HG03432 (cell line): ENCODE measurements at regions not wholly inside any gene's neighbourhood (a gene's known extent, or its start where the extent isn't known, plus 50 kb on each side); places are given as distances from the start of the nearest gene placed in this dataset.
"Not testable (repeated sequence)": the region's sequence is repeated elsewhere in the genome, so short reads cannot be mapped to it uniquely, and the experiment has no call there.

Source experiments
- ATAC-seq: cut with Tn5 transposase; IDR thresholded peaks from one replicate; pipeline ENCODE4 v1.9.1; 2021; ENCODE audit warnings: mild to moderate bottlenecking, moderate library complexity; ENCODE audit not compliant: unreplicated experiment

DNA sequence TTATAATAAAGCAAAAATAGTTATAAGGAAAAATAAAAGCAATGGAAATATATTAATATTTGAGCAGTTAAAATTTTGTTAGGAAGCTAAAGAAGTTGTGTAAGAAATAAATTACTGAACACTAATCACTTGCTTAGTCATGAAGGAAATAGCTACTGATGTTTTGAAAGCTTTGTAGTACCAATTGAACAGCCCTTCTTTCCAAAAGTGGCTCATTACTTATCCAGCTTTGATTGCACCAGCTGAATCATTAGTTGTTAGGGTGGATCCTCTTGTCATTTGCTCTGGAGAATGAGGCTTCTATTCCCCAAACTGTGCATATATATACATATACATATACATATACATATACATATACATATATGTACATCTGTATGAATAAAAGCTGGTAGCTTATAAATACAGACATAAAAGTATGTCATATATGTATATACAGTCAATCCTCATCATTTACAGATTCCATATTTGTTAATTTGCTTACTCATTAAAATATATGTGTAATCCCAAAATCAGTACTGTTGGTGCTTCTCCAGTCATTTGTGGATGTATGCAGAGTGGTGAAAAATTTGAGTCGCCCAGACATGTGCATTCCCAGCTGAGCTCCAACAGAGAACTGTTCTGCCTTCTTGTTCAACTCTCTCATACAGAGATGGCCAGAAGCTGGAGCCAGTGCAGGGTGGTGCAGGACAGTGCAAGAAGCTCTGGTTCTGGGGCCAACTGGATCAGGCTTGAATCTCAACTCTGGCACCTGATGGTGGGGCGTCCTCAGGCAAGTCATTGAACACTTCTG is 214.1 kb downstream of the RPAP3 start:
- ATAC-seq = no peak

DNA sequence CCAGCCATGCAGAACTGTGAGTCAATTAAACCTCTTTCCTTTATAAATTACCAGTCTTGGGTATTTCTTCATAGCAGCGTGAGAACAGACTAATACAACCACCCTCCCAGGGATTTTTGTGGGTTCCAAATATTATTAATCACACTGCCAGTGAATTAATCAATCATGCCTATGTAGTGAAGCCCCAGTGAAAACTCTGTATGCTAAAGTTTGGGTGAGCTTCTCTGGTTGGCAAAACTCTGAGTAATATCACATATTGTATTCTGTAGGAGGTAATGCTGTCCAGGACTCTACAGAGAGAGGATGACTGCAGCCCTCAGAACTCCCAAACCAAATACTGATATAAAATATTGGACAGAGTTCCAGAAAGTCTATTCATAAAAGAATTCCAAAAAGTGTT is 216.9 kb downstream of the RPAP3 start:
- no peak for ATAC-seq

DNA sequence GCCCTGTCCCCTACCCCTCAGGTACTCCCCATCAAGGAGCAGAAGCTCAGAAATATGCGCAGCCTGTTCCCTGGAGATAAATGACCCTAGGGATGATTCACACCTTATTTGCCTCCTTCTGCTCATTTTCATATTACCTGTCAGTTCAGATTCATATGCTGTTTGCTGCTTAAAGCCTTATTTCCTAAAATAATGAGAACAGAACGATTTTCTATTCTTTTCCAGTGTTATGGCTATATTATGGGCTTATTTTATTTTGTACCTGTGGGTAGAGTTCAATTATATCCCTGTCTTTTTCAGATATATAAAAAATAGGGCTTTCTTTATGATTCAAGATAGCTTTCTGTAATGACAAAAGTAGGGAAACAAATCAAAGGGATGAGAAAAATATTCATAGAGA is 224.8 kb downstream of the RPAP3 start:
- ATAC-seq = no peak

DNA sequence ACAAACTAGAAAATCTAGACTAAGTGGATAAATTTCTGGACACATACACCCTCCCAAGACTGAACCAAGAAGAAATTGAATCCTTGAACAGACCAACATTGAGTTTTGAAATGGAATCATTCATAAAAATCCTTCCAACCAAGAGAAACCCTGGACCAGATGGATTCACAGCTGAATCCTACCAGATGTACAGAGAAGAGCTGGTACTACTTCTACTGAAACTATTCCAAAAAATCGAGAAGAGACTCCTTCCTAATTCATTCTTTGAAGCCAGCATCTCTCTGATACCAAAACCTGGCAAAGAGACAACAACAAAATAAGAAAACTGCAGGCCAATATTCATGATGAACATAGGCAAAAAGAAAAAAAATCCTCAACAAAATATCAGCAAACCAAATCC is 227.4 kb downstream of the RPAP3 start:
- no peak for ATAC-seq

DNA sequence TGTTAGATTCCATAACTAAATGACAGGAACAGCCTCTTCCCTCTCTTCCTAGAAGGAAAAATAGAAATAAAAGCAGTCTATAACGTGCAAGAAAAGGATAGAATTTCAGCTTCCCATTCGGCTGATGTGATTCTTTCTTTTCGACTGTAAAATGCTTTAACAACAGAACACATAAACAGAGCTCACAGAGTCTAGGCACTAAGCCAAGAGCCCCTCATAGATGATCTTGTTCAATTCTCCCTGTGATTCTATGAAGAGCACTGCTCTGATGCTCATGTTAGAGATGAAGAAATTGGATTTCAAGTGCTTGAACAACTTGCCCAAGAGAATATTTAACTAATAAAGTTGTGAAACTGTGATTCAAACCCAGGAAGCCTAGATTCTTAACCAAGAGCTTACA is 232.7 kb downstream of the RPAP3 start:
- no peak for ATAC-seq

DNA sequence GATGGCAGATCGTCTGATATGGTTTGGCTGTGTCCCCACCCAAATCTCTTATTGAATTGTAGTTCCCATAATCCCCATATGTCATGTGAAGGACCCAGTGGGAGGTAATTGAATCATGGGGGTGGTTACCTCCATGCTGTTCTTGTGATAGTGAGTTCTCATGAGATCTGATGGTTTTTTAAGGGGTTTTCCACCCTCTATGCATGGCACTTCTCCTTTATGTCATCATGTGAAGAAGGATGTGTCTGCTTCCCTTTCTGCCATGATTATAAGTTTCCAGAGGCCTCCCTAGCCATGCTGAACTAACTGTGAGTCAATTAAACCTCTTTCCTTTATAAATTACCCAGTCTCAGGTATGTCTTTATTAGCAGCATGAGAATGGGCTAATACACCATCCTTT is 235.5 kb downstream of the RPAP3 start:
- ATAC-seq = not testable (repeated sequence)

DNA sequence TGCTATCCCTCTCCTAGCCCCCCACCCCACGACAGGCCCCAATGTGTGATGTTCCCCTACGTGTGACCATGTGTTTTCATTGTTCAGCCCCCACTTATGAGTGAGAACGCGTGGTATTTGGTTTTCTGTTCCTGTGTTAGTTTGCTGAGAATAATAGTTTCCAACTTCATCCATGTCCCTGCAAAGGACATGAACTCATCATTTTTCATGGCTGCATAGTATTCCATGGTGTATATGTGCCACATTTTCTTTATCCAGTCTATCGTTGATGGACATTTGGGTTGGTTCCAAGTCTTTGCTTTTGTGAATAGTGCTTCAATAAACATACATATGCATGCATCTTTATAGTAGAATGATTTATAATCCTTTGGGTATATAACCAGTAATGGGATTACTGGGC is 241.9 kb downstream of the RPAP3 start:
- not testable (repeated sequence) for ATAC-seq

DNA sequence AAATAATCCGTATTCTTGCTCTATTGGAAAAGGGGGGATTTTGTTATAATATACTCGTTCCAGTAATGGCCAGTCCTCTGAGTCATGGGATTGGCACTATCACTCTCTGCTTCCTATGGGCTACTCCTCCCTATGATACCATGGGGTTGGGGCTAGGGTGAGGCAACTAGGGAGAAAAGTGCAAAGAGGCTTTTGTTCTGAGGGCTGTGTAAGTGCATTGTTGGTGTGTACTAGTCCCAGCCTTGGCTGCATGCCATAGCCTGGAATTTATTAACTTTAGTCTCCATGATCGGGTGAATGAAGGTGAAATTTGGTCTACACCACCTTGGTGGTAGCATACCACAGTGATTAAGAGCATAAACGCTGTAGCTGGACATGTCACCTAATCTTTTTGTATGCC is 247.6 kb downstream of the RPAP3 start:
- no peak for ATAC-seq

DNA sequence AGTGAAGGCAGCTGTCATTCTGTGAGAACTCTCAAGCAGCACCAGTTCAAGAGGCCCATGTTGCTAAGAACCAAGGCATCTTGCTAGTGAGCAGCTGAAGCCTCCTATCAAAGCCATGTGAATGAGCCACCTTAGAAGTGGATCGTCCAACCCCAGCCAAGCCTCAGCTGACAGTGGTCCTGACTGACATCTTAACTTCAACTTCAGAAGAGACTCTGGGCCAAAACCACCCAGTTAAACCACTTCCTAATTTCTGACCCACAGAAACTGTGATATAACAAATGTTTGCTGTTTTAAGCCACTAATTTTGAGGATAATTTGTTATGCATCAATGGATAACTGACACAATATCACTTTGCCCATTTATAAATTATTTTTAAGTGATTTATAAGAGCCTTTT is 256.0 kb downstream of the RPAP3 start:
- no peak for ATAC-seq

DNA sequence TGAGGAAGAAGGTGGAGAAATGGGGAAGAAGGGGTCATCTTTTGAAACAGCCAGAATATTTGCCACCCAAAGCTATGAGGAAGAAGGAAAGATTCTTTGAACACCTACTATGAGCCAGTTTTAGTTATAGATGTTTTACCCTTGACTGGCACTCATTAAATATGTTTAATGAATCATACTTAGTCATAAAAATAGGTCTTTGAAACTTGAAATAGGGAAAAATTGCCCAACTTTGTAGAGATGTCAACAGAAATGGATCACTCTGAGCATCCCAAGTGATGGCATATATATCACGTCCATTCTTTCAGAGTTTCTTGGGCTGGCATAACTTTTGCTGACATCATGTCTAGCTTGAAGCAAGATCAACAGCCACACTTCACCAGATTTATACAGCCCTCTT is 263.5 kb downstream of the RPAP3 start:
- no peak for ATAC-seq

DNA sequence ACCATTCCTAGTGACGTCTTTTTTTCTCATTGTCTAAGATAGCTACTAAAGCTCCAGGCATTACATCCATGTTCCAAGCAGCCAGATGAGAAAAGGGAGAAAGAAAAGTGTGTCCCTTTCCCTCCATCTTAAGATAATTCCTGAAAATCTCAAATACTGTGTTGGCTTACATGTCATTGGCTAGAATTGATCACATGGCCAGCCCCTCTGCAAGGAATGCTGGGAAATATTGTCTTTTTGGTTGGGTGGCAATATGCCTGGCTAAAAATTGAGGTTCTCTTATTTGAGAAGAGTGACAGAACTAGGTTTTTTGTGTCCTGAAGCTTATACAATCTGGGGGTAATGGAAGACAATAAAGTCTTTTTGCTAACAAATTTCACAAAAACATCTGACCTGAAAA is 264.3 kb downstream of the RPAP3 start:
- no peak for ATAC-seq

DNA sequence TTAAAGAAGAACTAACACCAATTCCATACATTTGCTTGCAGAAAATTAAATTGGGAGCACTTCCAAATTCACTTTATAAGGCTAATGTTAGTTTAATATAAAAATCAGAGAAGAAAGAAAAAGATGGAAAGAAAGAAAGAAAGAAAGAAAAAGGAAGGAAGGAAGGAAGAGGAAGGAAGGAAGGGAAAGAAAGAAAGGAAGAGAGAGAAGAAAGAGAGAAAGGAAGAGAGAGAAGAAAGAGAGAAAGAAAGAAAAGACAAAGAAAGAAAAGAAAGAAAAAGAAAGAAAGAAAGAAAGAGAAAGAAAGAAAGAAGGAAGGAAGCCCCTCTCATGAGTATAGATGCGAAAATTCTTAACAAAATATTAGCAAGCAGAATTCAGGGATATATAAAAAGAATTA is 267.7 kb downstream of the RPAP3 start:
- ATAC-seq = no peak

DNA sequence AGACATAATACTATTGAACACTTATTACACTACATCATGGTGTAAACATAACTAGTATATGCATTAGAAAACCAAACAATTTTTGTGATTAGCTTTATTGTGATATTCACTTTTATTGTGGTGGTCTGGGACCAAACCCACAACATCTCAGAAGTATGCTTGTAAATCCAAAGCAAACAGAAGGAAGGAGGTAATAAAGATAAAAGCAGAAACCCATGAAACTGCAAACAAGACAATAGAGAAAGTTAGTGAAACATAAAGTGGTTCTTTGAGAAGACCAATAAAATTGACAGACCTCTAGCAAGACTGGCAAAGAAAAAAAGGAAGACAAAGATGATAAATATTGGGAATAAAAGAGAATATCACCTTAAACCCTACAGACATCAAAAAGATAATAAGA is 268.3 kb downstream of the RPAP3 start:
- ATAC-seq = no peak

DNA sequence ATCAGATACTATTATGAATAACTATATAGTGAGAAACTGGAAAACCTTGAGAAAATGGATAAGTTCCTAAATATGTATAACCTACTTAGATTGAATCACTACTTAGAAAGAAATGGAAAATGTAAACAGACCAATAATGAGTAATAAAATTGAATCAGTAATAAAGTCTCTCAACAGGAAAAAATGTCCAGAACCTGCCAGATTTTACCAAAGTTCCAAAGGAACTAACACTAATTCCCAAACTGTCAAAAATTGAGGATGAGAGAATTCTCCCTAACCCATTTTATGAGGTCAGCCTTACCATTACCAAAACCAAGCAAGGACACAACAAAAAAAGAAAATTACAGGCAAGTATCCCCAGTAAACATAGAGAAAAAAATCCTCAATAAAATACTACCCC is 272.0 kb downstream of the RPAP3 start:
- no peak for ATAC-seq

DNA sequence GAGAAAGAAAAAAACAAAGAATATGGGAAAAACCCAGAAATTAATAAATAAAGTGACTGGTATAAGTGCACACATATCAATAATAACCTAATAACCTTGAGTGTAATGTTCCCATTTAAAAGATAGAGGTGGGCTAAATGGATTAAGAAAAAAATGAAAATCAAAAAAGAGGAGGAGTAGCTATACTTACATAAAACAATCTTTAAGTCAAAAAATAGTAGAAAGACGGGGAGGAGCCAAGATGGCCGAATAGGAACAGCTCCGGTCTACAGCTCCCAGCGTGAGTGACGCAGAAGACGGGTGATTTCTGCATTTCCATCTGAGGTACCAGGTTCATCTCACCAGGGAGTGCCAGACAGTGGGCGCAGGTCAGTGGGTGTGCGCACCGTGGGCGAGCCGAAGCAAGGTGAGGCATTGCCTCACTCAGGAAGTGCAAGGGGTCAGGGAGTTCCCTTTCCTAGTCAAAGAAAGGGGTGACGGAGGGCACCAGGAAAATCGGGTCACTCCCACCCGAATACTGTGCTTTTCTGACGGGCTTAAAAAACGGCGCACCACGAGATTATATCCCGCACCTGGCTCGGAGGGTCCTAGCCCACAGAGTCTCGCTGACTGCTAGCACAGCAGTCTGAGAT is 279.0 kb downstream of the RPAP3 start:
- not testable (repeated sequence) for ATAC-seq

DNA sequence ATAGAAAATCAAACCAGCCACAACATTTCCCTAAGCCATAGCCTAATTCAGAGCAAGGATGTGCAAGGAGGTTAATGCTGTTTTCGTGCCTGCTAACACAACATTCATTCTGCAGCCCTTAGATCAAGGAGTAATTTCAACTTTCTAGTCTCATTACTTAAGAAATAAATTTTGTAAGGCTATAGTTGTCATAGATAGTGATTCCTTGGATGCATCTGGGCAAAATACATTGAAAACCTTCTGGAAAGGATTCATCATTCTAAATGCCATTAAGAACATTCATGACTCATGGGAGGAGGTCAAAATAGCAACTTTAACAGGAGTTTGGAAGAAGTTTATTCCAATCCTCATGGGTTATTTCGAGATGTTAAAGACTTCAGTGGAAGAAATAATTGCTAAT is 283.2 kb downstream of the RPAP3 start:
- ATAC-seq = no peak

DNA sequence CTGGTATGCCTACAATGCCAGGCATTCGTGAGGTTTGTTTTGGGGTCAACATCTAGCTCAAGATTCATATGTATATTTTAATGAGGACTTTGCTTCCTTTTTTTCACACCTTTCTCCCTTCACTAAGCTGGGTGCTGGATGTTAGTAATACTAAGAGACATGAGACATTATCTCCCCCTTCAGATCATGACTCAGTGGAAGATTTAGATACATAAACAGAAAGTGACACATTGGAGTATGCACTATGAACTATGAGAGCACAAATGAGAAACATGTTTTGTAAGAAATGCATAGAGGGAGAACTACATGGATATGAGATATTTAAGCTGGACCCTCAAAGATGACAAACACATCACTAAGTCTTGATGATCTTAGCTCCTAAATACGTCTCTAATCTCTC is 286.3 kb downstream of the RPAP3 start:
- ATAC-seq = no peak

DNA sequence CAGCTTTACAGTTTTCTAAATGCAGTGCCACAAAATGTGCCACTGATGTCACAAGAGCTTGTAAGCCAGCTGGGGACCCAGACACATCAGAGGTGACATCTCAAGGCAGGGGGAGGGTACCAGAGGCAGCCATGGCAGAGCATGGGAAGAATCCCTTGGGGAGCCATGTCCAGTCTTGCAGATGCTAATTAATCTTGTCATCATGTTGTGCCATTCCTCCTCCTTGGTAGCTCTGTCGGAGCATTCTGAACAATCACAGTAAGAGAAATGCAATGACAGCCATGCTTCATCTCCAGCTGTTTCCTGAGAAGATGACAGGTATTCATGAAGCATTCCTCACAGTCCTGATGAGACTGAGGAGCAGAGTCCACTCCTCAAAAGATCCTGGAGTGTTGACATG is 287.9 kb downstream of the RPAP3 start:
- no peak for ATAC-seq

DNA sequence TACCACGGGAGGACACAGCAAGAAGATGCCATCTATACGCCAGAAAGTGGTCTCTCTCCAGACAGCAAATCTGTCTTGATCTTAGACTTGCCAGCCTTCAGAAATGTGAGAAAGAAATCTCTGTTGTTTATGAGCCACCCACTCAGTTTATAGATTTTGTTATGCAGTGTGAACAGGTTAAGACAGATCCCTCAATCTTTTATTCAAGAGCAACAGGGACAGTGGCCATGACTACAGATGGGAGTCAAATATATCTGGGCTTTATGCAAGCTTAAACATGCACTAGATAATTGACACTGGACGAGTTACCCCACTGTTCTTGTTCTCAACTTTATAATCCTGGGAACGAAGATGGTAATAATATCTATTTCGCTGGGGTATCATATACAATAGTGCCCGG is 288.7 kb downstream of the RPAP3 start:
- ATAC-seq = no peak

DNA sequence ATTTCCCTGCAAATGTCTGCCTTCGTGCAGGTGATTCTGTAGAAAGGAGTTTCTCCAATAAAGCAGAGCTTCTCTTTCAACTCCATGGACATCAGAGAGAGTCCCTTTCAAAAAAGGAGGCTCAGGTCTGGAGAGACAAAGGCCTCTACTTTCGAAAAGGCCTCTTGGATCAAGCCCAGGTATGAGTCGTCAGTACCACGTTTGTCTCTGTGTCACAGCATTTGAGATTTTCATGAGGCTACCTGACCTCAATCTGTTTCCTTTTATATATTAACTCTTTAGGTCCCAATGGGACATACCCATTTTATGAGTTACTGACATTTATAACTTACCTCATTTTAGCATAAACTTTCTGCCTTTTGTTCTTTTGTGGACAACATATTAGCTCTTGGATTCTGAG is 290.8 kb downstream of the RPAP3 start:
- no peak for ATAC-seq

DNA sequence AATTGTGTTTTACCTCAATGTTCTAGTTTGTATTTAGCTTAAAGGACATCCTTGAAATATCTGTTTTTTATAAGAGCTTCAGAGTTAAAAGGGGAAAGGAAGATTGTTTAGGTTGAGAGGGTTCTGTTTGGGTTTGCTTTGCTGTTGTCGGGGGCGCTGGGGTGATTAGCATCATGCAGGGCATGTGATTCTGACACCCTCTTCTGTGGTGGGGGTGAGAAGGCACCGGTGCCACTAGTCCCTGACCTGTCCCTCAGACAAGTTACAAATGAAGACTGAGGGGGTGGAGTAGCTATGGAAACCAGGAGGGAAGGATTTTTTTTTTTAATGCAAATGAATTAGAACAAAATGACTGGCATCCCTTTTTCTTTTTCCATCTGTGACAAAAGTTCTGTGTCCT is 291.3 kb downstream of the RPAP3 start:
- ATAC-seq = no peak

DNA sequence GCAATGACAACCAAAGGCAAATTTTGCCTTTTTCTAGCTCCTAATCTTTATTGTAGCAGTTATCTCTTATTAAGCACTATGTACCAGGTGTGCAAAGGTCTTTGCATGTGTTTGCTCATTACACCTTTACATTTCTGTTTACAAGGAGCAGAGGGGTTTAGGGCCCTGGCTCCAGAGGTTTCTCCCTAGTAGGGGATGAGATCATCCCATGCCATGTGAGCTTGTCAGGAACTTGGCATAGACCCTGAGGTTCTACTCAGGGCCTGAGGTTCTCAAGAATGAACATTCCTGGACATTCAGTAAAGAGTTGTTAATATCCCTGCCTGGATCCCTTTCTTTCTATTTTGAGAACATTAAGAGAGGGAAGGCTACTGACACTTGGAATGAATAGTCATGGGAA is 292.0 kb downstream of the RPAP3 start:
- ATAC-seq = no peak
